HCT116 (cell line): ENCODE measurements at regions not wholly inside any gene's neighbourhood (a gene's known extent, or its start where the extent isn't known, plus 50 kb on each side); places are given as distances from the start of the nearest gene placed in this dataset.
"Not testable (repeated sequence)": the region's sequence is repeated elsewhere in the genome, so short reads cannot be mapped to it uniquely, and the experiment has no call there.

Experiments used
- ATAC-seq: fragments of 200-7000 bp; cut with Tn5 transposase; 2 replicates; pipeline ENCODE4 v1.9.1; 2020; ENCODE audit warnings: mild to moderate bottlenecking, moderate library complexity
- BruUV-seq: library from RNA; stranded (reverse); fragments of 400-500 nt; replicated peaks from 2 replicates; lab custom pipeline; 2021; lab: Mats Ljungman, UMichigan
- CTCF ChIA-PET: fragments of 300-600 bp; sonication (Branson Sonifier 250); formaldehyde crosslinking; loops from one replicate; lab custom pipeline; 2021; ENCODE audit warnings: antibody characterized with exemption; lab: Charles Lee
- POLR2A ChIA-PET: fragments of 300-600, 350-600 bp; sonication (Branson Sonifier 250); formaldehyde crosslinking; loops from one replicate; lab custom pipeline; 2021; ENCODE audit warnings: antibody characterized with exemption; lab: Charles Lee
- RAD21 ChIA-PET, 2 experiments: fragments of 300-600 bp; sonication (Branson Sonifier 250); formaldehyde crosslinking; loops; one replicate each; lab custom pipeline; 2023; ENCODE audit warnings: low total read pairs in 2 of 2; ENCODE audit not compliant: uncharacterized antibody in 2 of 2, unreplicated experiment in 2 of 2, low non-redundant PET in 1 of 2; lab: Charles Lee
- DNase-seq: peaks from one replicate; pipeline ENCODE4 v3.0.0-alpha.2; 2010; ENCODE audit warnings: low read depth, low spot score
- H2AFZ ChIP-seq: fragments of 200-600 bp; shearing (Covaris generic), sonication (generic); 2 replicates; pipeline ENCODE4 v1.6.1; 2017; ENCODE audit warnings: low read depth, mixed run types, mixed read lengths, antibody characterized with exemption, low read length; ENCODE audit not compliant: poor library complexity, severe bottlenecking
- H3K27ac ChIP-seq: 2 replicates; pipeline ENCODE4 v1.5.1; 2012; ENCODE audit warnings: low read depth, low read length
- H3K27me3 ChIP-seq: fragments of 200-600 bp; sonication (generic); 2 replicates; pipeline ENCODE4 v1.6.1; 2016; ENCODE audit warnings: mixed run types, low read length, mixed read lengths; ENCODE audit not compliant: insufficient read depth
- H3K36me3 ChIP-seq, 2 experiments: fragments of 200-500 bp in 1 of 2; fragments of 200-600 bp in 1 of 2; sonication (Bioruptor generic) in 1 of 2; sonication (generic) in 1 of 2; 2 replicates each; pipeline versions ENCODE4 v1.5.1 to v1.6.1; 2014 to 2016; ENCODE audit warnings: low read length in 2 of 2, inconsistent platforms in 1 of 2, mixed read lengths in 1 of 2, mixed run types in 1 of 2; ENCODE audit not compliant: insufficient read depth in 2 of 2, control insufficient read depth in 1 of 2
- H3K4me1 ChIP-seq, 2 experiments: fragments of 200-600 bp in 1 of 2; sonication (generic) in 1 of 2; 2 replicates each; pipeline versions ENCODE4 v1.5.1 to v1.6.1; 2012 to 2017; ENCODE audit warnings: low read length in 2 of 2, inconsistent platforms in 1 of 2, mild to moderate bottlenecking in 1 of 2, mixed read lengths in 1 of 2, mixed run types in 1 of 2, moderate library complexity in 1 of 2; ENCODE audit not compliant: insufficient read depth in 2 of 2, control insufficient read depth in 1 of 2
- H3K4me2 ChIP-seq: fragments of 200-600 bp; sonication (generic); 2 replicates; pipeline ENCODE4 v1.6.1; 2017; ENCODE audit warnings: mixed run types, low read length, mixed read lengths
- H3K4me3 ChIP-seq, 2 experiments: fragments of 200-600 bp in 1 of 2; sonication (generic) in 1 of 2; replicated peaks in 1 of 2; 2 replicates each; pipeline ENCODE4 v1.5.1; 2011 to 2016; ENCODE audit warnings: low read length in 2 of 2, control low read depth in 1 of 2, low read depth in 1 of 2, mild to moderate bottlenecking in 1 of 2, mixed read lengths in 1 of 2, mixed run types in 1 of 2
- H3K79me2 ChIP-seq: fragments of 200-600 bp; sonication (generic); 2 replicates; pipeline ENCODE4 v1.6.1; 2017; ENCODE audit warnings: mild to moderate bottlenecking, mixed run types, low read length, moderate library complexity, mixed read lengths; ENCODE audit not compliant: insufficient read depth
- H3K9ac ChIP-seq: fragments of 200-600 bp; sonication (generic); 2 replicates; pipeline ENCODE4 v1.6.1; 2016; ENCODE audit warnings: low read length, mixed read lengths
- H3K9me2 ChIP-seq: fragments of 200-600 bp; sonication (generic), shearing (Covaris generic); 2 replicates; pipeline ENCODE4 v1.6.1; 2017; ENCODE audit warnings: mixed run types, mild to moderate bottlenecking, moderate library complexity; ENCODE audit not compliant: insufficient read depth
- H3K9me3 ChIP-seq, 2 experiments: fragments of 200-500 bp in 1 of 2; fragments of 200-600 bp in 1 of 2; sonication (Bioruptor generic) in 1 of 2; sonication (generic) in 1 of 2; 2 replicates each; pipeline ENCODE4 v1.6.1; 2014 to 2017; ENCODE audit warnings: low read length in 2 of 2, mixed read lengths in 2 of 2, inconsistent platforms in 1 of 2, low read depth in 1 of 2, mild to moderate bottlenecking in 1 of 2, mixed run types in 1 of 2, moderate library complexity in 1 of 2; ENCODE audit not compliant: control insufficient read depth in 1 of 2, insufficient read depth in 1 of 2
- H4K20me1 ChIP-seq: fragments of 200-600 bp; sonication (generic), shearing (Covaris generic); 2 replicates; pipeline ENCODE4 v1.6.1; 2017; ENCODE audit warnings: mixed run types, mild to moderate bottlenecking, moderate library complexity; ENCODE audit not compliant: insufficient read depth
- CTCF ChIP-seq, 3 experiments: fragments of 200-600 bp in 1 of 3; sonication (generic) in 1 of 3; IDR thresholded peaks in 2 of 3; conservative IDR thresholded peaks in 1 of 3; 2 replicates each; pipeline ENCODE4 v1.5.1; 2012 to 2017; ENCODE audit warnings: low read depth in 2 of 3, low read length in 2 of 3, antibody characterized with exemption in 1 of 3, borderline replicate concordance in 1 of 3, control low read depth in 1 of 3, mild to moderate bottlenecking in 1 of 3, mixed read lengths in 1 of 3, mixed run types in 1 of 3, moderate library complexity in 1 of 3; ENCODE audit not compliant: insufficient read depth in 1 of 3
- EGR1 ChIP-seq: IDR thresholded peaks from 2 replicates; pipeline ENCODE4 v1.6.1; 2012; ENCODE audit warnings: low read depth
- EZH2 ChIP-seq: fragments of 200-600 bp; sonication (generic); IDR thresholded peaks from 2 replicates; pipeline ENCODE4 v1.6.1; 2017; ENCODE audit warnings: antibody characterized with exemption, mixed run types
- FOSL1 ChIP-seq: IDR thresholded peaks from 2 replicates; pipeline ENCODE4 v1.6.1; 2012; ENCODE audit warnings: low read depth
- MAX ChIP-seq: IDR thresholded peaks from 2 replicates; pipeline ENCODE4 v1.6.1; 2012
- SP1 ChIP-seq: IDR thresholded peaks from 2 replicates; pipeline ENCODE4 v1.6.1; 2012; ENCODE audit warnings: low read depth
- SRF ChIP-seq: IDR thresholded peaks from 2 replicates; pipeline ENCODE4 v1.6.1; 2012; ENCODE audit warnings: low read depth
- ZBTB33 ChIP-seq: IDR thresholded peaks from 2 replicates; pipeline ENCODE4 v1.6.1; 2011; ENCODE audit warnings: mild to moderate bottlenecking, low read length, moderate library complexity; ENCODE audit not compliant: insufficient replicate concordance; ENCODE audit errors: extremely low read depth
- intact Hi-C: fragments of 100-400 bp; cut with micrococcal nuclease; formaldehyde crosslinking; loops from 2 replicates; pipeline ENCODE4 v1.10.0; 2022

- no TSS peak for BruUV-seq
- peak overlapping the region; percentile 51 for H3K9ac ChIP-seq
- ChIA-PET CTCF (interaction anchor here (0.6 to 1.2 kb wide), 8 partner anchors 11 to 607 kb away, joined by 3 to 7 read pairs (median 3); no protein-coding TSS in a partner anchor), RAD21 (interaction anchor here in 1 of 2 experiments (0.6 kb wide), 1 partner anchor 577 kb away, joined by 8 read pairs; no protein-coding TSS in a partner anchor)
- intact Hi-C loops, result loop anchor here (5.0 to 10.0 kb wide), 2 partner anchors 479 to 573 kb away; no protein-coding TSS in a partner anchor
- no peaks in the 10 kb centered on the region for H3K27me3 ChIP-seq
- peaks cover 100% of the 10 kb centered on the region for H3K79me2 ChIP-seq
- DNase-seq, result no peak
- H4K20me1 ChIP-seq, result no peaks in the 10 kb centered on the region
- 0 out of 4 replicates have a peak, but pooled peaks cover 0 to 10% of the 10 kb centered on the region in 2 experiments for H3K36me3 ChIP-seq
- no peak overlapping the region for H2AFZ ChIP-seq
- no peaks in the 10 kb centered on the region for H3K9me3 ChIP-seq
- TF ChIP-seq EGR1 (no peak), CTCF (IDR thresholded peaks at IDR 0.05 in 2 of 3, conservative IDR thresholded peaks at IDR 0.05 in 1 of 3; ENCODE audit: borderline replicate concordance in 1 of 3, insufficient read depth in 1 of 3, low read depth in 2 of 3, low read length in 2 of 3) (peak in 1 of 3 experiments; percentile 29; a peak in 2 of 6 replicates), EZH2 (no peak), MAX (no peak), SP1 (no peak), SRF (no peak), FOSL1 (no peak), ZBTB33 (no peak)
- TF ChIP-seq, all 23 proteins: peak for 1
- peak; percentile 38; the same call in 1 of the 2 replicates for ATAC-seq
- Histone ChIP-seq H3K27ac (peak overlapping the region; percentile 74), H3K4me3 (peak overlapping the region in 1 of 2 experiments; percentile 8; a peak in 1 of 4 replicates), H3K4me2 (peak overlapping the region; percentile 42), H3K9me2 (no peaks in the 10 kb centered on the region), H3K4me1 (peaks cover 71 to 99% of the 10 kb centered on the region in 2 experiments)
- POLR2A ChIA-PET, result interaction anchor here (0.7 to 1.1 kb wide), 3 partner anchors 27 to 32 kb away, joined by 3 to 4 read pairs (median 3); no protein-coding TSS in a partner anchor
Measured at GRCh38 chrX:45801554-45801953, 600.9 kb upstream of the DIPK2B start.

GRCh38 chrX:45800746-45801453 lies 600.2 kb upstream of the DIPK2B start:
- POLR2A ChIA-PET, H3K9me2 ChIP-seq, H4K20me1 ChIP-seq, H2AFZ ChIP-seq, BruUV-seq, H3K4me3 ChIP-seq, ATAC-seq, H3K27me3 ChIP-seq, DNase-seq, H3K9me3 ChIP-seq: not testable (repeated sequence)
- intact Hi-C loops, result loop anchor here (5.0 to 10.0 kb wide), 2 partner anchors 479 to 574 kb away; no protein-coding TSS in a partner anchor
- Histone ChIP-seq H3K4me1 (peaks cover 71 to 99% of the 10 kb centered on the region in 2 experiments), H3K9ac (peak overlapping the region; percentile 51), H3K4me2 (peak overlapping the region; percentile 42), H3K27ac (peak overlapping the region; percentile 74), H3K79me2 (peaks cover 100% of the 10 kb centered on the region), H3K36me3 (peaks cover 0 to 10% of the 10 kb centered on the region in 2 experiments; a peak in 1 of 4 replicates)
- ChIA-PET CTCF (interaction anchor here (0.8 to 1.0 kb wide), 3 partner anchors 11 to 608 kb away, joined by 3 read pairs; no protein-coding TSS in a partner anchor), RAD21 (interaction anchor here in 1 of 2 experiments (0.6 kb wide), 1 partner anchor 577 kb away, joined by 8 read pairs; no protein-coding TSS in a partner anchor)
